Epithelial cell of proximal tubule (primary cell): ENCODE measurements at regions not wholly inside any gene's neighbourhood (a gene's known extent, or its start where the extent isn't known, plus 50 kb on each side); places are given as distances from the start of the nearest gene placed in this dataset.

ENCODE experiments used
- DNase-seq: peaks from one replicate; pipeline ENCODE4 v3.0.0-alpha.2; 2011; ENCODE audit warnings: low read depth
- H3K4me3 ChIP-seq: 2 replicates; pipeline ENCODE4 v1.5.1; 2011; ENCODE audit warnings: low read depth, mild to moderate bottlenecking, low read length
- CTCF ChIP-seq: conservative IDR thresholded peaks from 2 replicates; pipeline ENCODE4 v1.5.1; 2012; ENCODE audit warnings: low read depth, mild to moderate bottlenecking, low read length

- no peak for TF ChIP-seq CTCF
- no peak for DNase-seq
- H3K4me3 ChIP-seq, result no peak overlapping the region
Observed at GRCh38 chr2:215604606-215605005, 168.7 kb upstream of the FN1 start.

- no peak overlapping the region for H3K4me3 ChIP-seq
- TF ChIP-seq CTCF, result no peak
- DNase-seq, result no peak
Observed at GRCh38 chr2:215603440-215603839, 167.6 kb upstream of the FN1 start.

GRCh38 chr2:215602997-215603396 is 167.1 kb upstream of the FN1 start:
- no peak for TF ChIP-seq CTCF
- H3K4me3 ChIP-seq, result no peak overlapping the region
- DNase-seq, result no peak

GRCh38 chr2:215601990-215602721 is 166.3 kb upstream of the FN1 start:
- no peak for DNase-seq
- TF ChIP-seq CTCF, result no peak
- no peak overlapping the region for H3K4me3 ChIP-seq

- no peak overlapping the region for H3K4me3 ChIP-seq
- TF ChIP-seq CTCF, result no peak
- DNase-seq, result no peak
Observed at GRCh38 chr2:215601526-215601925, 165.7 kb upstream of the FN1 start.

GRCh38 chr2:215598376-215598975 is 162.6 kb upstream of the FN1 start:
- TF ChIP-seq CTCF, result no peak
- H3K4me3 ChIP-seq, result no peak overlapping the region
- DNase-seq, result no peak

GRCh38 chr2:215597577-215597976 is 161.7 kb upstream of the FN1 start:
- DNase-seq, result no peak
- no peak for TF ChIP-seq CTCF
- H3K4me3 ChIP-seq, result no peak overlapping the region
